Activated gamma-delta T cell (primary cell): ENCODE measurements at regions not wholly inside any gene's neighbourhood (a gene's known extent, or its start where the extent isn't known, plus 50 kb on each side); places are given as distances from the start of the nearest gene placed in this dataset.

Experiments
- DNase-seq: peaks from one replicate; lab custom pipeline; 2025; lab: John Stamatoyannopoulos, UW

DNA sequence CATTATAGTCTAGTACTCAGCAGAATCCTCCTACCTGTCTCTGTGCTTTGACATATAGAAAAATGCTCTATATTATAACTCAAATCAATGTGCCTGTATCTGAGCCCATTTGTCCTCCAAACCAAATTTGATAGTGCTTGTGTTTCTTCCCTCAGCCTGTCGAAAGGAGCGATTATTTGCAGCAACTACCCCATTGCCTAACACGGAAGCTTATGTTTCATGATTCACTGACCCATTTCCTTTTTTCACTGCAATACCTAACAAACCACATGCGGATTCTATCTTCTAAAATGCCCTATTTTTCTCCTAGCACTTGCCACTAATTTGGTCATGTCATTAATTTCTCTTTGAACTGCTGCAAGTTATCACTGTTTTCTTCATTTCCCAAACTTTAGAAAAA, 1220.6 kb upstream of the CADM2 start:
- DNase-seq: no peak

DNA sequence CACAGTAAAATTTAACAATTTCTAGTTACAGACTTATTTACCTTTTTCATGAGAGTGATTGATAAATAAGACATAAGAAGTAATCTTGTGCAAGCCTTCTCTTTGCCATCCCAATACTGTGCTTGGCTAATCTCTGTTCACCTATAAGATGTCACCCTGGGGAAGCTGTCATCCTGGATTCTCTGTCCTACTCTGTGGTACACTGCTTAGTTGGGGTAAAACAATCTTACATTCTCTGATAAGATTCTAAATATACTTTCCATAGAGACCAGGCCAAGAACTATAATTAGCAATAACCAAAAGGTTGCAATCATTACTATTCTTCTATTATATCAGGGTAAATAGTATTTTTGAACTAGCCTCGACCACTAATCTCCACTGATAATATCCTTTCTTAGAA, 1218.3 kb upstream of the CADM2 start:
- DNase-seq: no peak

GRCh38 chr3:83765956-83766355, 1192.8 kb upstream of the CADM2 start:
- no peak for DNase-seq

DNA sequence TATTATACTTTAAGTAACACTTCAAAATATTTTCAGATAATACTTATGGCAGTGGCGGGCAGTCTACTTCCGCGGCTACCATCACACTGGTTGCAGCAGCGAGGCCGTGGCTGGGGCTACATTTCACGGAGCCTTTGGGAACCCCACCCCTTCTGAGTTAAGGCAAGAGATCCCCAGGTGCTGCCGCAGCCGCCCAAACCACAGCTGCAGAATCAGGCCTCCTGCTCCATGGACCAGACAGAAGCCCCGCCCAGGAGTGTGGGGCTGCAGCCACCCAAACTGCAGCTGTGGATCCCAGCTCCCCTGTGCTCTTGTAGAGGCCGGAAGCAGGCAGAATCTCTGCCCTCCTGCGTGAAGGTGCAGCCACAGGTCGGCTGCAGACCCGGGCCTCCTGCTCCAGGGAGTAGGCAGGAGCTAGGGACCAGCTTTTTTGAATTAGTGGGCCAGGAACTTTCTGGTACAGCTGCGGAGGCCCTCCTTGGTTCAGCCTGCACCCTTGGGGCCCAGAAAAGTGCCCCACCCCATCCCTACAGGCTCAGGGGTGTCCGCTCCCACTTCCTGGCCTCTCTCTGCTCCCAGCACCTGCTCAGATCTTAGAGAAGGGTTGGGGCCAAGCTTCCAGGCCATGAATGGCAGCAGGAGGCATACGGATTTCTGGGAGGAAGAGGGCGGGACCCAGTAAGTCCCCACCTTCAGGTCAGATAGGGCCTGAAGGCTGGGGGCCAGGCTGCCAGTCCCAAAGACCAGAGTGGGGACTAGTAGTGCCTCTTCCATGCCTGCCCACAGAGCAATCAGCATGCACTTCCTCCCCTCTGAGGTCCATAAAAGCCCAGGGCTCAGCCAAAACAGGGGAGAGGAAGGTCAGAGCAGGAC, 1188.8 kb upstream of the CADM2 start:
- peak; percentile 6 for DNase-seq

DNA sequence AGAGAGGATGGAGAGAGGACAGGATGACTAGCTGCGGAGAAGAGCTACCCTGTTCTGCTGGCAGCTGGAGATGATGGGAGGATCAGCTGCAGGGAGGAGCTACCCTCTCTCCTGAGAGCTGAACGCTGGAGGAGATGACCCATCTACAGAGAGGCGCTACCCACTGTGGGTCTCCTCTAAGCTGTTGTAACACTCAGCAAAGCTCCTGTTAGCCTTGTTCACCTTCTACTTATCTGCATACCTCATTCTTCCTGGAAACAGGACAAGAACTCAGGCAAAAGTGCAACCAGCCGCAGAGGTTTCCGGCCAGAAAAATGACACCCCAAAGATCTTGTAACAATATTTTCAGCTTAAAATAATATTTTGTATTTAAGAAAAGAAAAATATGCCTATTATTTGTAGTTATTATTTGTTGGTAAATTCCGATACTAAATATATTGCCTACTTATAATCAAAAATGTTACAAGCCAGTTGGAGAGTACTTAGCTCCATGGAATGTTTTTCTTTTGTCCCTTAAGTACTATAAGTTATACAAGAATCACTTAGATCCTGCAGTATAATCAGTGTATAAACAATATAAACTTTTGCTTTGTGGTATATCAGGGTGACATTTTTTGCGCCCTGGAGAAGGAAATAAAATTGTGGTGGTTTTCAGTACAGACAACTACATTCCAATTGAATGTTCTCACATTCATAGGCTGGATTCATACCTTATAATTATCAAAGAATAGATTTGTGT, 1188.0 kb upstream of the CADM2 start:
- no peak for DNase-seq

- DNase-seq: no peak
Measured at GRCh38 chr3:83802801-83803200, 1156.0 kb upstream of the CADM2 start.

GRCh38 chr3:83807511-83807910, 1151.3 kb upstream of the CADM2 start:
- DNase-seq: no peak

- no peak for DNase-seq
Measured at GRCh38 chr3:83813176-83813575, 1145.6 kb upstream of the CADM2 start.

- DNase-seq: no peak
Measured at GRCh38 chr3:83816653-83817052, 1142.1 kb upstream of the CADM2 start.

- DNase-seq: no peak
Measured at GRCh38 chr3:83821506-83821905, 1137.3 kb upstream of the CADM2 start.

- DNase-seq: no peak
Measured at GRCh38 chr3:83823095-83823494, 1135.7 kb upstream of the CADM2 start.

- no peak for DNase-seq
Measured at GRCh38 chr3:83835040-83835439, 1123.7 kb upstream of the CADM2 start.

- no peak for DNase-seq
Measured at GRCh38 chr3:83842511-83842910, 1116.3 kb upstream of the CADM2 start.

GRCh38 chr3:83843716-83844115, 1115.1 kb upstream of the CADM2 start:
- DNase-seq: no peak

DNA sequence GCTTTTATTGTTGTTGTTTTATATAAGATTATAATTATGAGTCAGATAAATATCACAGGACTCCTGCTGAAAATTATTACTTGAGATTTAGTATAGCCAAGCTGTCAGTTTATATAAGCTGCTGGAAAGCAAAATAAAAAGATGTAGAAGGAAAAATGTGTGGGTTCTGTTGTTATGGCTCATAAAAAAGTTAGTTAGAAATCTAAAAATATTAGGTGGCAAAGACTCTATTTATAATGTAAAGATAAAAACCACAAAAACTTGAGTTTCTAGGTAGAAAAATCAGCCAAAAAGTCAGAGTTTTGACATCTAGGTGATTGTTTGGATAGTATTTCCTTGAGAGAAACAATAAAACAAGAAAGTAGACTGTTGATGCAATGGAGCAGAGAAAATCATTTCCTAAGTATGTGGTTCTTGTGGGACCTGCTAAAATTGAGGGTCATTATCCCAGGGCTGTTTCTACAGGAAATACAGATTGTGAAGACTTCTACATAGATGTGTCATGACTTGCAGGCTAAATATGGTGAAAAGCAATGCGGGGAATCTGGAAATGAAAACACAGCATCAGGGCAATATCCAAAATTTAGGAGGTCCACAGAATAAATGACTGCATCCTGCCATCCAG, 1109.6 kb upstream of the CADM2 start:
- DNase-seq: no peak

GRCh38 chr3:83863380-83863779, 1095.4 kb upstream of the CADM2 start:
- DNase-seq: no peak

- DNase-seq: no peak
Measured at GRCh38 chr3:83868909-83869567, 1089.8 kb upstream of the CADM2 start.

- DNase-seq: no peak
Measured at GRCh38 chr3:83873550-83873949, 1085.2 kb upstream of the CADM2 start.

- no peak for DNase-seq
Measured at GRCh38 chr3:83877910-83878309, 1080.9 kb upstream of the CADM2 start.

DNA sequence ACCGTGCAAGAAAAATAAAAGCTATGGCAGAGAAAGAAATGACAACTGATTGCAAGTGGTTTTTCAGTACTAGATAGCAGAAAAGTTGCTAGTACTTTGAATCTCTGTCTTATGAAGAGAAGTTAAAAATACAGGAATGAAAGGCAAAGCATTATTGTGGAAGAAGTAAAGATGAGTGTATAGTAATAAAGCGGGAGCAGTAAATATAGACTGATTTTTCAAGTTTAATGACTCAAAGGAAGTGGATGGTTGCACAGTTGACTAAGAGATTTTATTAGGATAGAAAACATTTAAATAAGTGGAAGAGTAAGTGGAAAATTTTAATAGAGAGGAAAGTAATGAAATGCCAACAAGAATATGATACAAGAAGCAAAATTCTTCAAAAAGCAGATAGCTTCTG, 1076.1 kb upstream of the CADM2 start:
- no peak for DNase-seq

GRCh38 chr3:83890039-83890762, 1068.6 kb upstream of the CADM2 start:
- DNase-seq: no peak

- DNase-seq: no peak
Measured at GRCh38 chr3:83890763-83891135, 1068.0 kb upstream of the CADM2 start.
